ENCODE measurements at regions not wholly inside any gene's neighbourhood (a gene's known extent, or its start where the extent isn't known, plus 50 kb on each side); places are given as distances from the start of the nearest gene placed in this dataset.

GRCh38 chr7:132636581-132636980 is 60.3 kb upstream of the PLXNA4 start:
- no peak for DNase-seq
- H3K4me3 Mint-ChIP-seq, result no peak overlapping the region

GRCh38 chr7:132635127-132635526 is 58.9 kb upstream of the PLXNA4 start:
- H3K4me1 Mint-ChIP-seq, result no peaks in the 10 kb centered on the region
- DNase-seq, result no peak
- no peaks in the 10 kb centered on the region for H3K36me3 Mint-ChIP-seq (ENCODE audit: low read depth)
- no peak for TF ChIP-seq CTCF (IDR thresholded peaks at IDR 0.05)
- no peak overlapping the region for H3K4me3 Mint-ChIP-seq
- H3K27me3 Mint-ChIP-seq (ENCODE audit: low read depth, poor library complexity), result peaks cover 29% of the 10 kb centered on the region
- H3K27ac Mint-ChIP-seq, result no peak overlapping the region
- H3K9me3 Mint-ChIP-seq, result no peaks in the 10 kb centered on the region

More at GRCh38 chr7:132636581-132636980, 60.3 kb upstream of the PLXNA4 start:
- H3K36me3 Mint-ChIP-seq (ENCODE audit: low read depth), result no peaks in the 10 kb centered on the region
- no peak overlapping the region for H3K27ac Mint-ChIP-seq
- H3K4me1 Mint-ChIP-seq, result no peaks in the 10 kb centered on the region
- peaks cover 33% of the 10 kb centered on the region for H3K27me3 Mint-ChIP-seq (ENCODE audit: low read depth, poor library complexity)
- H3K9me3 Mint-ChIP-seq, result no peaks in the 10 kb centered on the region
- no peak for TF ChIP-seq CTCF (IDR thresholded peaks at IDR 0.05)

- no peak overlapping the region for H3K4me3 Mint-ChIP-seq
Observed at GRCh38 chr7:132630834-132631233, 54.6 kb upstream of the PLXNA4 start.

More at GRCh38 chr7:132630834-132631233, 54.6 kb upstream of the PLXNA4 start:
- H3K27me3 Mint-ChIP-seq (ENCODE audit: low read depth, poor library complexity), result peaks cover 21% of the 10 kb centered on the region
- no peak for TF ChIP-seq CTCF (IDR thresholded peaks at IDR 0.05)
- H3K36me3 Mint-ChIP-seq (ENCODE audit: low read depth), result no peaks in the 10 kb centered on the region
- no peak for DNase-seq
- H3K4me1 Mint-ChIP-seq, result no peaks in the 10 kb centered on the region
- no peak overlapping the region for H3K27ac Mint-ChIP-seq
- H3K9me3 Mint-ChIP-seq, result no peaks in the 10 kb centered on the region

Data from nephron progenitor cell (in vitro differentiated cells).